ENCODE measurements at regions not wholly inside any gene's neighbourhood (a gene's known extent, or its start where the extent isn't known, plus 50 kb on each side); places are given as distances from the start of the nearest gene placed in this dataset.

GRCh38 chr2:3073041-3073595 is 304.5 kb downstream of the EIPR1 start:
- Histone ChIP-seq H2AFZ (ENCODE audit: insufficient read depth, low read depth, low read length, poor library complexity, severe bottlenecking) (no peak overlapping the region), H3K4me3 (ENCODE audit: control extremely low read depth in 1 of 5, extremely low read depth in 1 of 5, insufficient read depth in 1 of 5, low read depth in 2 of 5, low read length in 4 of 5) (no peak overlapping the region), H3K27me3 (replicated peaks in 1 of 4; ENCODE audit: control extremely low read depth in 1 of 4, control insufficient read depth in 3 of 4, insufficient read depth in 4 of 4, low read length in 3 of 4) (no peaks in the 10 kb centered on the region), H3K36me3 (replicated peaks in 1 of 2; ENCODE audit: control extremely low read depth in 1 of 2, control insufficient read depth in 1 of 2, extremely low read depth in 1 of 2, insufficient read depth in 2 of 2, low read length in 1 of 2) (no peaks in the 10 kb centered on the region), H3K79me2 (ENCODE audit: control insufficient read depth, insufficient read depth, low read length) (no peaks in the 10 kb centered on the region), H3K4me1 (ENCODE audit: control insufficient read depth in 2 of 2, insufficient read depth in 2 of 2, low read length in 2 of 2) (peaks cover 0 to 4% of the 10 kb centered on the region in 2 donors), H3K9me3 (ENCODE audit: control extremely low read depth in 1 of 3, control insufficient read depth in 2 of 3, insufficient read depth in 1 of 3, low read length in 2 of 3) (no peaks in the 10 kb centered on the region), H3K9ac (ENCODE audit: low read length) (no peak overlapping the region), H4K20me1 (ENCODE audit: control insufficient read depth, insufficient read depth, low read length, poor library complexity, severe bottlenecking) (no peaks in the 10 kb centered on the region), H3K27ac (ENCODE audit: low read length in 2 of 2) (no peak overlapping the region), H3K4me2 (replicated peaks; ENCODE audit: low read depth, low read length, poor library complexity, severe bottlenecking) (no peak overlapping the region)
- intact Hi-C loops (cut with micrococcal nuclease) = no loop called here
- WGBS (ENCODE audit: insufficient coverage) = 80% methylated on average over 12 of the region's 13 CpGs
- Mint-ChIP-seq H3K4me1 (no peaks in the 10 kb centered on the region), H3K27ac (no peak overlapping the region), H3K27me3 (peaks cover 12% of the 10 kb centered on the region), H3K9me3 (ENCODE audit: insufficient read depth) (no peaks in the 10 kb centered on the region), H3K4me3 (no peak overlapping the region)
- ChIA-PET POLR2A (no interaction called here), CTCF (no interaction called here)
- DNase-seq = no peak
- no peak for ATAC-seq (ENCODE audit: low read depth)
- TF ChIP-seq EZH2 (IDR thresholded peaks at IDR 0.05; ENCODE audit: borderline replicate concordance, insufficient read depth, low read depth, low read length, poor library complexity, severe bottlenecking) (no peak), CTCF (IDR thresholded peaks at IDR 0.05) (no peak)

GRCh38 chr2:3071685-3072263 is 305.8 kb downstream of the EIPR1 start:
- ChIA-PET POLR2A (no interaction called here), CTCF (no interaction called here)
- no peaks in the 10 kb centered on the region for H3K4me1 Mint-ChIP-seq
- Histone ChIP-seq H3K27ac (ENCODE audit: low read length in 2 of 2) (no peak overlapping the region), H3K4me1 (ENCODE audit: control insufficient read depth in 2 of 2, insufficient read depth in 2 of 2, low read length in 2 of 2) (peaks cover 0 to 4% of the 10 kb centered on the region in 2 donors), H3K4me3 (ENCODE audit: control extremely low read depth in 1 of 5, extremely low read depth in 1 of 5, insufficient read depth in 1 of 5, low read depth in 2 of 5, low read length in 4 of 5) (no peak overlapping the region), H3K36me3 (replicated peaks in 1 of 2; ENCODE audit: control extremely low read depth in 1 of 2, control insufficient read depth in 1 of 2, extremely low read depth in 1 of 2, insufficient read depth in 2 of 2, low read length in 1 of 2) (no peaks in the 10 kb centered on the region), H3K9ac (ENCODE audit: low read length) (no peak overlapping the region), H3K79me2 (ENCODE audit: control insufficient read depth, insufficient read depth, low read length) (no peaks in the 10 kb centered on the region), H3K27me3 (replicated peaks in 1 of 4; ENCODE audit: control extremely low read depth in 1 of 4, control insufficient read depth in 3 of 4, insufficient read depth in 4 of 4, low read length in 3 of 4) (peaks cover 0 to 5% (median 0%) of the 10 kb centered on the region in 4 experiments), H3K4me2 (replicated peaks; ENCODE audit: low read depth, low read length, poor library complexity, severe bottlenecking) (no peak overlapping the region), H3K9me3 (ENCODE audit: control extremely low read depth in 1 of 3, control insufficient read depth in 2 of 3, insufficient read depth in 1 of 3, low read length in 2 of 3) (peaks cover 0 to 5% (median 0%) of the 10 kb centered on the region in 3 donors), H4K20me1 (ENCODE audit: control insufficient read depth, insufficient read depth, low read length, poor library complexity, severe bottlenecking) (no peaks in the 10 kb centered on the region), H2AFZ (ENCODE audit: insufficient read depth, low read depth, low read length, poor library complexity, severe bottlenecking) (no peak overlapping the region)
- DNase-seq = no peak
- H3K4me3 Mint-ChIP-seq = no peak overlapping the region
- no peak overlapping the region for H3K27ac Mint-ChIP-seq
- TF ChIP-seq EZH2 (IDR thresholded peaks at IDR 0.05; ENCODE audit: borderline replicate concordance, insufficient read depth, low read depth, low read length, poor library complexity, severe bottlenecking) (no peak), CTCF (IDR thresholded peaks at IDR 0.05) (no peak)
- intact Hi-C loops (cut with micrococcal nuclease) = no loop called here
- no peak for ATAC-seq (ENCODE audit: low read depth)
- no peaks in the 10 kb centered on the region for H3K9me3 Mint-ChIP-seq (ENCODE audit: insufficient read depth)
- WGBS (ENCODE audit: insufficient coverage) = 98% methylated on average over 4 of the region's 10 CpGs
- peaks cover 13% of the 10 kb centered on the region for H3K27me3 Mint-ChIP-seq
